H1 (cell line): ENCODE measurements at regions not wholly inside any gene's neighbourhood (a gene's known extent, or its start where the extent isn't known, plus 50 kb on each side); places are given as distances from the start of the nearest gene placed in this dataset.

ENCODE experiments used
- EP300 ChIP-seq, 2 experiments: IDR thresholded peaks; 1 replicate in 1 of 2; 2 replicates in 1 of 2; pipeline ENCODE4 v1.6.1; 2011 to 2012; ENCODE audit warnings: low read depth in 2 of 2, low read length in 2 of 2, mild to moderate bottlenecking in 2 of 2, borderline replicate concordance in 1 of 2, inconsistent platforms in 1 of 2, moderate library complexity in 1 of 2
- RAD21 ChIP-seq, 2 experiments: IDR thresholded peaks in 1 of 2; conservative IDR thresholded peaks in 1 of 2; 2 replicates each; pipeline ENCODE4 v1.6.1; 2011; ENCODE audit warnings: low read depth in 2 of 2, low read length in 2 of 2, improper control_type of control experiment in 1 of 2, inconsistent platforms in 1 of 2, mild to moderate bottlenecking in 1 of 2, moderate library complexity in 1 of 2
- SP2 ChIP-seq: IDR thresholded peaks from 2 replicates; pipeline ENCODE4 v1.6.1; 2012; ENCODE audit warnings: mild to moderate bottlenecking, low read length, inconsistent platforms
- TF ChIP-seq, protein P1 (sequence below), 3 experiments: IDR thresholded peaks; 1 replicate in 2 of 3; 2 replicates in 1 of 3; pipeline versions ENCODE4 v1.5.1 to v1.6.1; 2011; ENCODE audit warnings: low read length in 3 of 3, mild to moderate bottlenecking in 3 of 3, inconsistent platforms in 2 of 3, low read depth in 1 of 3, moderate library complexity in 1 of 3; ENCODE audit not compliant: insufficient read depth in 1 of 3; ENCODE audit errors: control extremely low read depth in 1 of 3

DNA sequence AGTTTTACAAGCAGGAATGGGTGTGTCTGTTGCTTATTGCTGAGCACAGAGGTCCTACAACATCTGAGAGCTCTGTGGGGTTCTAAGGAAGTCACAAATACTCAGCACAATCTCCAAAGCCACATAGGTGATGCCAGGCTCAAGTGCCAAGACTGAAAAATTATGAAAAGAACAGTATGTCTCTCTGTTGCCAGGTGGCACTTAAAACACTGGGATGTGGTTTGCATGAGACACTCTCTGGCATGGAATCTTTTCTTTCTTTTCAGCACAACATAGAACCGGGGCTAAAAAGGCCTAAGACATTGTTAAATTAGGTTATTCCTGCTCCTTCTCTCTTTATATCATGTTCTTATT lies 127.3 kb upstream of the PRICKLE2 start:
- TF ChIP-seq EP300 (IDR thresholded peaks at IDR 0.05; ENCODE audit: borderline replicate concordance in 1 of 2, low read depth in 2 of 2, low read length in 2 of 2) = no peak
- TF ChIP-seq, protein P1, sequence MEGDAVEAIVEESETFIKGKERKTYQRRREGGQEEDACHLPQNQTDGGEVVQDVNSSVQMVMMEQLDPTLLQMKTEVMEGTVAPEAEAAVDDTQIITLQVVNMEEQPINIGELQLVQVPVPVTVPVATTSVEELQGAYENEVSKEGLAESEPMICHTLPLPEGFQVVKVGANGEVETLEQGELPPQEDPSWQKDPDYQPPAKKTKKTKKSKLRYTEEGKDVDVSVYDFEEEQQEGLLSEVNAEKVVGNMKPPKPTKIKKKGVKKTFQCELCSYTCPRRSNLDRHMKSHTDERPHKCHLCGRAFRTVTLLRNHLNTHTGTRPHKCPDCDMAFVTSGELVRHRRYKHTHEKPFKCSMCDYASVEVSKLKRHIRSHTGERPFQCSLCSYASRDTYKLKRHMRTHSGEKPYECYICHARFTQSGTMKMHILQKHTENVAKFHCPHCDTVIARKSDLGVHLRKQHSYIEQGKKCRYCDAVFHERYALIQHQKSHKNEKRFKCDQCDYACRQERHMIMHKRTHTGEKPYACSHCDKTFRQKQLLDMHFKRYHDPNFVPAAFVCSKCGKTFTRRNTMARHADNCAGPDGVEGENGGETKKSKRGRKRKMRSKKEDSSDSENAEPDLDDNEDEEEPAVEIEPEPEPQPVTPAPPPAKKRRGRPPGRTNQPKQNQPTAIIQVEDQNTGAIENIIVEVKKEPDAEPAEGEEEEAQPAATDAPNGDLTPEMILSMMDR (IDR thresholded peaks at IDR 0.05; ENCODE audit: control extremely low read depth in 1 of 3, insufficient read depth in 1 of 3, low read depth in 1 of 3, low read length in 3 of 3) = no peak
- TF ChIP-seq RAD21 (IDR thresholded peaks at IDR 0.05 in 1 of 2, conservative IDR thresholded peaks at IDR 0.05 in 1 of 2; ENCODE audit: low read depth in 2 of 2, low read length in 2 of 2) = no peak
- no peak for TF ChIP-seq SP2
